ENCODE measurements at regions not wholly inside any gene's neighbourhood (a gene's known extent, or its start where the extent isn't known, plus 50 kb on each side); places are given as distances from the start of the nearest gene placed in this dataset.

- Mint-ChIP-seq H3K36me3 (no peaks in the 10 kb centered on the region), H3K27ac (no peak overlapping the region), H3K4me3 (no peak overlapping the region), H3K4me1 (ENCODE audit: unreplicated experiment) (peaks cover 23% of the 10 kb centered on the region), H3K27me3 (no peaks in the 10 kb centered on the region), H3K9me3 (peaks cover 7% of the 10 kb centered on the region)
- DNase-seq (ENCODE audit: extremely low spot score, unreplicated experiment) = no peak
- no peak for TF ChIP-seq CTCF (conservative IDR thresholded peaks at IDR 0.05)
Measured at GRCh38 chr2:12549641-12550040, 167.1 kb upstream of the TRIB2 start.

- Mint-ChIP-seq H3K36me3 (no peaks in the 10 kb centered on the region), H3K9me3 (peaks cover 5% of the 10 kb centered on the region), H3K4me1 (ENCODE audit: unreplicated experiment) (peaks cover 42% of the 10 kb centered on the region), H3K27me3 (no peaks in the 10 kb centered on the region), H3K27ac (no peak overlapping the region), H3K4me3 (no peak overlapping the region)
- TF ChIP-seq CTCF (conservative IDR thresholded peaks at IDR 0.05) = no peak
- DNase-seq (ENCODE audit: extremely low spot score, unreplicated experiment) = no peak
Measured at GRCh38 chr2:12552092-12552491, 164.6 kb upstream of the TRIB2 start.

GRCh38 chr2:12554224-12555011 is 162.3 kb upstream of the TRIB2 start:
- Mint-ChIP-seq H3K27ac (no peak overlapping the region), H3K4me3 (no peak overlapping the region), H3K4me1 (ENCODE audit: unreplicated experiment) (peaks cover 33% of the 10 kb centered on the region), H3K36me3 (no peaks in the 10 kb centered on the region), H3K9me3 (peaks cover 5% of the 10 kb centered on the region), H3K27me3 (no peaks in the 10 kb centered on the region)
- TF ChIP-seq CTCF (conservative IDR thresholded peaks at IDR 0.05) = no peak
- no peak for DNase-seq (ENCODE audit: extremely low spot score, unreplicated experiment)

- Mint-ChIP-seq H3K27me3 (no peaks in the 10 kb centered on the region), H3K36me3 (no peaks in the 10 kb centered on the region), H3K27ac (no peak overlapping the region), H3K4me3 (no peak overlapping the region), H3K9me3 (peaks cover 5% of the 10 kb centered on the region), H3K4me1 (ENCODE audit: unreplicated experiment) (peaks cover 29% of the 10 kb centered on the region)
- TF ChIP-seq CTCF (conservative IDR thresholded peaks at IDR 0.05) = no peak
- no peak for DNase-seq (ENCODE audit: extremely low spot score, unreplicated experiment)
Measured at GRCh38 chr2:12555012-12555645, 161.6 kb upstream of the TRIB2 start.

GRCh38 chr2:12556762-12557161 is 160.0 kb upstream of the TRIB2 start:
- DNase-seq (ENCODE audit: extremely low spot score, unreplicated experiment) = no peak
- Mint-ChIP-seq H3K9me3 (no peaks in the 10 kb centered on the region), H3K36me3 (no peaks in the 10 kb centered on the region), H3K27ac (no peak overlapping the region), H3K4me3 (no peak overlapping the region), H3K27me3 (no peaks in the 10 kb centered on the region), H3K4me1 (ENCODE audit: unreplicated experiment) (peaks cover 29% of the 10 kb centered on the region)
- no peak for TF ChIP-seq CTCF (conservative IDR thresholded peaks at IDR 0.05)
